ENCODE measurements at regions not wholly inside any gene's neighbourhood (a gene's known extent, or its start where the extent isn't known, plus 50 kb on each side); places are given as distances from the start of the nearest gene placed in this dataset.

DNA sequence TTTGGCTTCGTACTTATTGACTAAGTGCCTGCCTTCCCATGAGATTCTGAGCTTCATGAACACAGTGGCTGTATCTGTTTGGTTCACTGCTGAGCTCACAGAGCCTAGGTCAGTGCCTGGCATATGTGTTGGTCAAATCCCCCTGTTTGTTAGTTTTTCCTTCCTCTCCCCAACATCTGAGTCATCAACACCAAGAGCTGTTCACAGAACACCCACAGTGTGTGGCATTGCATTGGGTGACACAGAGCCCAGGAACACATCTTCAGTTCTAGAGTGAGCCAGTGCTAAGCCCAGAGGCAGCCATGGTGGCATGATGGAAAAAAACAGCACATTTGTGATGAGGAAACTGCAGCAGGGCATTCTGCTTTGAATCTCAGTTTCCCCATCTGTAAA is 294.6 kb downstream of the SEC61B start:
- ATAC-seq (replicated peaks in 1 of 4) (no peak), DNase-seq (no peak)
- Histone ChIP-seq H3K4me1 (ENCODE audit: control insufficient read depth in 1 of 2, extremely low read depth in 1 of 2, insufficient read depth in 2 of 2, low read length in 2 of 2) (no peaks in the 10 kb centered on the region), H3K27me3 (replicated peaks in 1 of 2; ENCODE audit: control insufficient read depth in 2 of 2, extremely low read depth in 1 of 2, insufficient read depth in 2 of 2, low read length in 1 of 2) (no peaks in the 10 kb centered on the region), H3K4me3 (ENCODE audit: control insufficient read depth in 1 of 2, extremely low read depth in 1 of 2, low read length in 1 of 2) (no peak overlapping the region), H3K36me3 (ENCODE audit: control insufficient read depth in 2 of 2, extremely low read depth in 1 of 2, insufficient read depth in 1 of 2, low read length in 1 of 2) (no peaks in the 10 kb centered on the region), H3K9me3 (no peaks in the 10 kb centered on the region), H3K27ac (ENCODE audit: low read length) (no peak overlapping the region)
- Mint-ChIP-seq H3K27me3 (peaks cover 9% of the 10 kb centered on the region in 2 donors), H3K4me3 (no peak overlapping the region), H3K4me1 (peaks cover 0 to 4% (median 0%) of the 10 kb centered on the region in 3 donors), H3K9me3 (no peaks in the 10 kb centered on the region), H3K27ac (no peak overlapping the region), H3K36me3 (no peaks in the 10 kb centered on the region)
- ChIA-PET POLR2A (no interaction called here), CTCF (no interaction called here)
- WGBS (ENCODE audit: insufficient coverage), result 80% methylated on average over 1 of the region's 1 CpG

DNA sequence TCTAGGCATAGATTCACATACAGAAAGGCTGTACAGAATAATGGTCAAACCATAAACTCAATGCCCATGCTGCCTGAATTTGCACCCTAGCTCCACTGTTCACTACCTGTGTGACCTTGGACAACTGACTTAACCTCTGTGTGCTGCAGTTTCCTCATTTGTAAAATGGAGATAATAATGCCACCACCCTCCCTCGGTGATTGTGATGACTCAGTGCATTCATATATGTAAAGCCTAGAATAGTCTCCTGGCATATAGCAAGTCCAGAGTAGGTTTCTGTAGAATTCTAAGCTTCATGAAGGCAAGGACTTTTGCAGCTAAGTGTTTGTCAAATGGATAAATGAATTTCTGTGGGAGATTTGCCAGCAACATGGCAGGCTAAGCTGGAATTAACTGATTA is 297.8 kb upstream of the NR4A3 start:
- Mint-ChIP-seq H3K4me1 (no peaks in the 10 kb centered on the region), H3K4me3 (no peak overlapping the region), H3K36me3 (no peaks in the 10 kb centered on the region), H3K27ac (no peak overlapping the region), H3K9me3 (no peaks in the 10 kb centered on the region), H3K27me3 (peaks cover 10 to 17% of the 10 kb centered on the region in 2 donors)
- CTCF ChIA-PET, result no interaction called here
- 100% methylated on average over 1 of the region's 1 CpG for WGBS (ENCODE audit: insufficient coverage)
- POLR2A ChIA-PET, result no interaction called here
- H3K4me1 ChIP-seq (ENCODE audit: control insufficient read depth in 1 of 2, extremely low read depth in 1 of 2, insufficient read depth in 2 of 2, low read length in 2 of 2), result no peaks in the 10 kb centered on the region
- ATAC-seq (replicated peaks in 1 of 4) (no peak), DNase-seq (no peak)
- H3K27ac ChIP-seq (ENCODE audit: low read length), result no peak overlapping the region
- H3K36me3 ChIP-seq (ENCODE audit: control insufficient read depth in 2 of 2, extremely low read depth in 1 of 2, insufficient read depth in 1 of 2, low read length in 1 of 2), result no peaks in the 10 kb centered on the region
- no peak overlapping the region for H3K4me3 ChIP-seq (ENCODE audit: control insufficient read depth in 1 of 2, extremely low read depth in 1 of 2, low read length in 1 of 2)
- H3K27me3 ChIP-seq (replicated peaks in 1 of 2; ENCODE audit: control insufficient read depth in 2 of 2, extremely low read depth in 1 of 2, insufficient read depth in 2 of 2, low read length in 1 of 2), result no peaks in the 10 kb centered on the region
- H3K9me3 ChIP-seq, result no peaks in the 10 kb centered on the region

DNA sequence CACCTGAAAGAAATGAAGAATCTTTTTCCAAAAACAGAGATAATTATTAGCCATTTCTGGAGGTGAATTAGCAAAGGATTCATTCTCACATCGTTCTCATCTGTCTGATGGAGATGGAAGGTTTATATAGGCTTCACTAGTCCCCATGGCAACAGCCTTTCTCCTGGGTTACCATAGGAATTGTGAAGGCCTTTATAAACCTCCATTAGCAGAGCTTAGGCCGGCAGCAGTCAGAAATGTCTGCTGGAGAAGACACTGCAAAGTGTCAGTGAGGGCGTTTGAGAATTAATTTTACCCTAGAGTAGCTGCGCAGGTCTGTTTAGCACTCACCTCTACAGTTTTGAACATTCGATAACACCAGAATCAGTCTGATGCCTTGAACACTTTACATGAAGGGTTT is 290.4 kb upstream of the NR4A3 start:
- POLR2A ChIA-PET, result no interaction called here
- peaks cover 8 to 9% of the 10 kb centered on the region in 2 donors for H3K27me3 Mint-ChIP-seq
- no peaks in the 10 kb centered on the region for H3K4me1 Mint-ChIP-seq
- no peaks in the 10 kb centered on the region for H3K9me3 Mint-ChIP-seq
- Histone ChIP-seq H3K9me3 (no peaks in the 10 kb centered on the region), H3K4me3 (ENCODE audit: control insufficient read depth in 1 of 2, extremely low read depth in 1 of 2, low read length in 1 of 2) (no peak overlapping the region), H3K4me1 (ENCODE audit: control insufficient read depth in 1 of 2, extremely low read depth in 1 of 2, insufficient read depth in 2 of 2, low read length in 2 of 2) (no peaks in the 10 kb centered on the region), H3K36me3 (ENCODE audit: control insufficient read depth in 2 of 2, extremely low read depth in 1 of 2, insufficient read depth in 1 of 2, low read length in 1 of 2) (no peaks in the 10 kb centered on the region), H3K27me3 (replicated peaks in 1 of 2; ENCODE audit: control insufficient read depth in 2 of 2, extremely low read depth in 1 of 2, insufficient read depth in 2 of 2, low read length in 1 of 2) (no peaks in the 10 kb centered on the region), H3K27ac (ENCODE audit: low read length) (no peak overlapping the region)
- CTCF ChIA-PET, result no interaction called here
- DNase-seq, result no peak
- no peak overlapping the region for H3K27ac Mint-ChIP-seq
- no peak for ATAC-seq (replicated peaks in 1 of 4)
- H3K36me3 Mint-ChIP-seq, result no peaks in the 10 kb centered on the region
- no peak overlapping the region for H3K4me3 Mint-ChIP-seq
- 95% methylated on average over 2 of the region's 5 CpGs for WGBS (ENCODE audit: insufficient coverage)

DNA sequence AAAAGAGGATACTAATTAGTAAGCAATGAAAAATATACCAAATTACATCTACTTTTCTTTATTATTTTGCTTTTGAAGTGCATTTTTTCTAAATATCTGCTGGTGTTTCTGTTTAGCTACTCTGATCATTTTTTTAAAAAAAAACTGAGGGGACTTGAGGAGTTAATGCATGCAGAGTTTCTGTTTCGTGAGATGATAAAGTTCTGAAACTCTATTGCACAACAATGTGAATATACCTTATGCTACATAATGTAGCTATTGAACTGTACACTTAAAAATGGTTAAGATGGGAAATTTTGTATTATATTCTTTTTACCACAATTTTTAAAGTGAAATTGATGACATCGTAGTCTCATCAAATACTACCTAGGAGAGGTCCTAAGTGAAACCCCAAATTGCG is 288.3 kb upstream of the NR4A3 start:
- Mint-ChIP-seq H3K4me1 (no peaks in the 10 kb centered on the region), H3K9me3 (no peaks in the 10 kb centered on the region), H3K27ac (no peak overlapping the region), H3K36me3 (no peaks in the 10 kb centered on the region), H3K4me3 (no peak overlapping the region), H3K27me3 (peaks cover 10 to 15% of the 10 kb centered on the region in 2 donors)
- POLR2A ChIA-PET, result interaction anchor here in 1 of 2 donors (0.6 kb wide), 1 partner anchor 1196 kb away, joined by 3 read pairs; no protein-coding TSS in a partner anchor
- CTCF ChIA-PET, result no interaction called here
- 100% methylated on average over 1 of the region's 3 CpGs for WGBS (ENCODE audit: insufficient coverage)
- H3K27ac ChIP-seq (ENCODE audit: low read length), result no peak overlapping the region
- ATAC-seq (replicated peaks in 1 of 4) (no peak), DNase-seq (no peak)
- H3K4me1 ChIP-seq (ENCODE audit: control insufficient read depth in 1 of 2, extremely low read depth in 1 of 2, insufficient read depth in 2 of 2, low read length in 2 of 2), result no peaks in the 10 kb centered on the region
- no peaks in the 10 kb centered on the region for H3K27me3 ChIP-seq (replicated peaks in 1 of 2; ENCODE audit: control insufficient read depth in 2 of 2, extremely low read depth in 1 of 2, insufficient read depth in 2 of 2, low read length in 1 of 2)
- no peaks in the 10 kb centered on the region for H3K36me3 ChIP-seq (ENCODE audit: control insufficient read depth in 2 of 2, extremely low read depth in 1 of 2, insufficient read depth in 1 of 2, low read length in 1 of 2)
- H3K9me3 ChIP-seq, result no peaks in the 10 kb centered on the region
- H3K4me3 ChIP-seq (ENCODE audit: control insufficient read depth in 1 of 2, extremely low read depth in 1 of 2, low read length in 1 of 2), result no peak overlapping the region

DNA sequence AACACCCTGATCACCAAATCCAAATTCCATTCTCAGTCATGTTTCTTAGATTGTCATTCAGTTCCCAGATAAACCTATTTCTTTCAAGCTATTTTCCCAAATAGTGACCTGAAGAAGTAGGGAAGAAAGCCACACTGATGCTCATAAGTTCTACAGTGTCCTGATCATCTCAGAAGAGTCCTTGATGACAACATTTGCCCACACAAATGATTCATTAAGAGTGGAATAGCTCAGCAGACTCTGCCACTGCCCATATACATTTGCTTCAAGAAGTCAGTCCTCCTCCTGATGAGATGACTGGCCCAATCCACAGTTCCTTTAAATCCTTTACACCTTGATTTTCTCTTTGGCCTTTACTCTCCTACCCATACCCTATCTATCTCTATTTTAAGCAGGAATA is 283.7 kb upstream of the NR4A3 start:
- H3K4me1 Mint-ChIP-seq, result no peaks in the 10 kb centered on the region
- no peaks in the 10 kb centered on the region for H3K9me3 Mint-ChIP-seq
- Histone ChIP-seq H3K4me1 (ENCODE audit: control insufficient read depth in 1 of 2, extremely low read depth in 1 of 2, insufficient read depth in 2 of 2, low read length in 2 of 2) (no peaks in the 10 kb centered on the region), H3K9me3 (no peaks in the 10 kb centered on the region), H3K4me3 (ENCODE audit: control insufficient read depth in 1 of 2, extremely low read depth in 1 of 2, low read length in 1 of 2) (no peak overlapping the region), H3K27me3 (replicated peaks in 1 of 2; ENCODE audit: control insufficient read depth in 2 of 2, extremely low read depth in 1 of 2, insufficient read depth in 2 of 2, low read length in 1 of 2) (no peaks in the 10 kb centered on the region), H3K36me3 (ENCODE audit: control insufficient read depth in 2 of 2, extremely low read depth in 1 of 2, insufficient read depth in 1 of 2, low read length in 1 of 2) (no peaks in the 10 kb centered on the region), H3K27ac (ENCODE audit: low read length) (no peak overlapping the region)
- ChIA-PET CTCF (no interaction called here), POLR2A (no interaction called here)
- no peak overlapping the region for H3K4me3 Mint-ChIP-seq
- H3K27me3 Mint-ChIP-seq, result peaks cover 14 to 18% of the 10 kb centered on the region in 2 donors
- H3K27ac Mint-ChIP-seq, result no peak overlapping the region
- ATAC-seq (replicated peaks in 1 of 4) (no peak), DNase-seq (no peak)
- no peaks in the 10 kb centered on the region for H3K36me3 Mint-ChIP-seq

DNA sequence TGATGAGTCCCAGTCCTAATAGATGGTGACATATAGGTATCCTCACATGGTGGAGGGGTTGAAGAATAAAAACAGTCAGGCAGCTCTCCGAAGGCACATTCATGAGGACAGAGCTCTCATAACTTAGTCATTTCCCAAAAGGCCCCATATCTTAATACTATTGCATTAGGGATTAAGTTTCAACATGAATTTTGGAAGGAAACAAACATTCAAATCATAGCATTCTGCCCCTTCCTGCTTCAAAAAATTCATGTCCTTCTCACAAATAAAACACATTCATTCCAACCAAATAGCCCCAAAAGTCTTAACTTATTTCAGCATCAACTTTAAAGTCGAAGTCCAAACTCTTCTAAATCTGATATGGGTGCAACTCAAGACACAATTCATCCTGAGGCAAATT is 277.2 kb upstream of the NR4A3 start:
- Mint-ChIP-seq H3K36me3 (no peaks in the 10 kb centered on the region), H3K4me3 (no peak overlapping the region), H3K9me3 (peaks cover 0 to 1% (median 0%) of the 10 kb centered on the region in 3 donors), H3K27ac (no peak overlapping the region), H3K27me3 (peaks cover 5 to 10% of the 10 kb centered on the region in 2 donors), H3K4me1 (no peaks in the 10 kb centered on the region)
- Histone ChIP-seq H3K4me1 (ENCODE audit: control insufficient read depth in 1 of 2, extremely low read depth in 1 of 2, insufficient read depth in 2 of 2, low read length in 2 of 2) (no peaks in the 10 kb centered on the region), H3K36me3 (ENCODE audit: control insufficient read depth in 2 of 2, extremely low read depth in 1 of 2, insufficient read depth in 1 of 2, low read length in 1 of 2) (no peaks in the 10 kb centered on the region), H3K27ac (ENCODE audit: low read length) (no peak overlapping the region), H3K9me3 (no peaks in the 10 kb centered on the region), H3K27me3 (replicated peaks in 1 of 2; ENCODE audit: control insufficient read depth in 2 of 2, extremely low read depth in 1 of 2, insufficient read depth in 2 of 2, low read length in 1 of 2) (no peaks in the 10 kb centered on the region), H3K4me3 (ENCODE audit: control insufficient read depth in 1 of 2, extremely low read depth in 1 of 2, low read length in 1 of 2) (no peak overlapping the region)
- CTCF ChIA-PET, result no interaction called here
- no CpG with 5 or more reads among the region's 2 CpGs for WGBS (ENCODE audit: insufficient coverage)
- POLR2A ChIA-PET, result no interaction called here
- DNase-seq, result no peak
- ATAC-seq (replicated peaks in 1 of 4), result no peak

DNA sequence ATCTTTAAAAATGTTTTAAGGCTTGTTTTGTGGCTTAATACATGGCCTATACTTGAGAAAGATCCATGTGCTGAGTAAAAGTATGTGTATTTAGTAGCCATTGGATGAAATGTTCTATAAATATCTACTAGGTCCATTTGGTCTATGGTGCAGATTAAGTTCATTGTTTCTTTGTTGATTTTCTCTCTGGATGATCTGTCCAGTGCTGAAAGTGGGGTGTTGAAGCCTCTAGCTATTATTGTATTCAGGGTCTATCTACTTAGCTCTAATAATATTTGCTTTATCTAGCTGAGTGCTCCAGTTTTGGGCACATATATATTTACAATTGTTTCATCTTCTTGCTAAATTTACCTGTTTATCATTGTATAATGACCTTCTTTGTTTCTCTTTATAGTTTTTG is 272.2 kb upstream of the NR4A3 start:
- CTCF ChIA-PET, result no interaction called here
- Mint-ChIP-seq H3K27me3 (peaks cover 30 to 40% of the 10 kb centered on the region in 2 donors), H3K9me3 (peaks cover 13 to 20% (median 19%) of the 10 kb centered on the region in 3 donors)

More for the DNA sequence above, 272.2 kb upstream of the NR4A3 start:
- ATAC-seq (replicated peaks in 1 of 4), result no peak
- Histone ChIP-seq H3K4me3 (ENCODE audit: control insufficient read depth in 1 of 2, extremely low read depth in 1 of 2, low read length in 1 of 2) (no peak overlapping the region), H3K27ac (ENCODE audit: low read length) (no peak overlapping the region), H3K9me3 (no peaks in the 10 kb centered on the region), H3K4me1 (ENCODE audit: control insufficient read depth in 1 of 2, extremely low read depth in 1 of 2, insufficient read depth in 2 of 2, low read length in 2 of 2) (no peaks in the 10 kb centered on the region), H3K27me3 (replicated peaks in 1 of 2; ENCODE audit: control insufficient read depth in 2 of 2, extremely low read depth in 1 of 2, insufficient read depth in 2 of 2, low read length in 1 of 2) (peaks cover 0 to under 1% of the 10 kb centered on the region in 2 experiments), H3K36me3 (ENCODE audit: control insufficient read depth in 2 of 2, extremely low read depth in 1 of 2, insufficient read depth in 1 of 2, low read length in 1 of 2) (no peaks in the 10 kb centered on the region)
- H3K4me3 Mint-ChIP-seq, result no peak overlapping the region
- no peak for DNase-seq
- no peaks in the 10 kb centered on the region for H3K36me3 Mint-ChIP-seq
- H3K4me1 Mint-ChIP-seq, result no peaks in the 10 kb centered on the region
- no peak overlapping the region for H3K27ac Mint-ChIP-seq
- POLR2A ChIA-PET, result no interaction called here
